ENCODE measurements at regions not wholly inside any gene's neighbourhood (a gene's known extent, or its start where the extent isn't known, plus 50 kb on each side); places are given as distances from the start of the nearest gene placed in this dataset.

DNA sequence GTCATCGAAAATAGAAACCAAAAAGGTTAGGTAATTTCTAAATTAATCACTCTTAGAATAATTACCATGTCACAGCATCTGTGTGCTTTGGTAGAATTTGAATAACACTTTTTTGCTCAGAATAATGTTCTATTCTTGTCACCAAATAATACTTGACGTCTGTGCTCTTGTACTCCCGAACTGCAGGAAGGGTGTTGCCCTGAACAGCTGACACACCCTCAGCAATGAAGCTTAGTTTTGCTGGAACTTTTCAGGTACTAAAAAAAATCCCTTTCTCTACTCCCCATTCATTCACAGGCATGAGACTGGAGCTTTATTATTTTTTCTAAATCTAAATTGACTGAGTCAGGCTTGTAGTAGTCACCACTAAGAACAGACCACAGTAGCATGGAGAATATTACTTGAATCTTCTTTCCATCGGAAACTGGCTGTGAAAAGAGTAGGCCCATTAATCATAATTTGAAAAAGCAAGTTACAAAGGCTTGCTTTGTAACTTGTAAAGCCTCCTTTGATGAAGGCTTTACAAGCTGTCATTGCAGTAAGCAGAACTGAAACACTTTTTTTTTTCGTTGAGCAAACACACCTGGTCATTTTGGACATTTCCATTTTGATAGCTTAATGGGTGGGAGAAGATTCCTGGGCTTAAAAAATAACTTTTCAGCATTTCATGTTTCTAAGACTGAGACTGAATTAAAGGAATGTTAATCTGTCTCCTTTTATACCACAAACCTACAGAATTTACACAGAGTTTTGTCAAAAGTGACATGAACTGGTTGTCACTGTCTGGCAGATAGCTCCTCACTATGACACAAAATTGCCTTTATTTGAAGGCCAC is 70.3 kb upstream of the PELI1 start:
- Histone ChIP-seq H3K36me3 (ENCODE audit: insufficient read depth) (no peaks in the 10 kb centered on the region), H3K4me3 (ENCODE audit: low read depth, low read length) (no peak overlapping the region), H3K4me1 (ENCODE audit: insufficient read depth) (no peaks in the 10 kb centered on the region), H3K27ac (ENCODE audit: low read depth) (no peak overlapping the region)
- WGBS = 51% methylated on average over 5 of the region's 5 CpGs
- no peak for DNase-seq (ENCODE audit: extremely low spot score)

DNA sequence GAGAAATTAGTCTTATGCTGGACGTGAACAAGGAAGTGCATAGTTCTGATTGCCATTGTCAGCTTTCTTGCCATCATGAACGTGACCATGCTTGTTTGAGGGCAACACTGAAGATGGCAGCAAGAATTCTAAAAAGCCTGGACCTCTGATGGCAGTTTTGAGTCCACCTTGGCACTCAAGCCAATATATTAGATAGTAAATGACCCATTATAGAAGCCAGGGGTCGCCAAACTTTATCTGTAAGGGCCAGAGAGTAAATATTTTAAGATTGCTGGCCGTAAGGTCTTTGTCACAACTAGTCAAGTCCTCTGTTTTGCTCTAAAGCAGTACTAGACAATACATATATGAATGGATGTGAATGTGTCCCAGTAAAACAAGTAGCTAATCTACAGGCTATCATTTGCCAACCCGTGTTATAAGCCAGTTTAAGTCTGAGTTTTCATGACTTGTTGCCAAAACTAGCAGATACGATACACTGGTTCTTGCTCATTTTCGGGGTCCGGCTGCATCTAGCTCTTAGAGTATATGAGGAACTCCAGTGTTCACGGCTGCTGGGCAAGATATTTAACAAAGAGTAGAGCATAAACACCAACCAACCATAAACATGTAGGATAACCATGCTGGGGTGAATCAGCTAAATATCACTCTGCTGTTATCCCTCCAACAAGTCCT is 73.1 kb upstream of the PELI1 start:
- 89% methylated on average over 9 of the region's 9 CpGs for WGBS
- Histone ChIP-seq H3K36me3 (ENCODE audit: insufficient read depth) (no peaks in the 10 kb centered on the region), H3K4me3 (ENCODE audit: low read depth, low read length) (no peak overlapping the region), H3K4me1 (ENCODE audit: insufficient read depth) (no peaks in the 10 kb centered on the region), H3K27ac (ENCODE audit: low read depth) (no peak overlapping the region)
- DNase-seq (ENCODE audit: extremely low spot score) = no peak

GRCh38 chr2:64218137-64218802 is 74.0 kb upstream of the PELI1 start:
- Histone ChIP-seq H3K4me1 (ENCODE audit: insufficient read depth) (no peaks in the 10 kb centered on the region), H3K36me3 (ENCODE audit: insufficient read depth) (no peaks in the 10 kb centered on the region), H3K4me3 (ENCODE audit: low read depth, low read length) (no peak overlapping the region), H3K27ac (ENCODE audit: low read depth) (no peak overlapping the region)
- WGBS = 81% methylated on average over 4 of the region's 4 CpGs
- DNase-seq (ENCODE audit: extremely low spot score) = no peak

DNA sequence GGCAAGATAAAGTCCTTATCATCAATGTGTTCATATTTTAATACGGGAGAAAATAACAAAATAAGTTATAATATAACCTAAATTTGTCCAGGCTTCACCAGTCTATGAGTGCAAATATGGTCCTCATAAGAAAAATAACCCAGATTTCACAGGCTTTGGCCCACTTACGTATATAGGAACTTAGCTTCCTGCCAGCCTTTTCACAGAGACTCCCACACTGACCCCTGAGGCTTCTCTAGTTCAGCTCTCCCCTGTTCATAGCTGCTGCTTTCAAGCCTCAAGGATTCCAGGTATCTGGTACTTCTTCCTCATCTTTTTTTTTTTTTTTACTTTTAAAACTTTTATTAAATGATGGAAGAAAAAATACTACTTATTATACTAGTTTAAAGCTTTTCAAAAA is 74.9 kb upstream of the PELI1 start:
- no peaks in the 10 kb centered on the region for H3K4me1 ChIP-seq (ENCODE audit: insufficient read depth)
- H3K36me3 ChIP-seq (ENCODE audit: insufficient read depth) = no peaks in the 10 kb centered on the region
- no peak overlapping the region for H3K4me3 ChIP-seq (ENCODE audit: low read depth, low read length)
- H3K27ac ChIP-seq (ENCODE audit: low read depth) = no peak overlapping the region
- 79% methylated on average over 2 of the region's 2 CpGs for WGBS
- DNase-seq (ENCODE audit: extremely low spot score) = no peak

DNA sequence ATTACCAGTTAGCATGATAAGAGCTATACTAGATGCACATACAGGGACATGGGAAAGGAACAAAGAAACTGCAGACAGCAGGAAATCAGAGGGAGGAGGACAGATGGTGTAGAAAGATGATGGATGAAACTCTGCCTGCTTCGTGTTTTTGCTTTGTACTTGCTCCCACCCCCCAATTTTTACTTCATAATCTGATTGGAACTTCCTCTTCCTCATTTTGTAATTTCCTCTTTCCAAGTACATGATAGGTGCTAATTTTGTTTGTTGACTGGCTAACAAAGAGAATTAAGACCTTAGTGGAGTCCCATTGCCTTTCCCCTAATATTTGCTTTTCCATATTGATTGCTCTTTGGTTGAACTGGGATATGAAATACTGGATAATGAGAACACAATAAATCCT is 76.0 kb upstream of the PELI1 start:
- Histone ChIP-seq H3K27ac (ENCODE audit: low read depth) (no peak overlapping the region), H3K36me3 (ENCODE audit: insufficient read depth) (no peaks in the 10 kb centered on the region), H3K4me1 (ENCODE audit: insufficient read depth) (no peaks in the 10 kb centered on the region), H3K4me3 (ENCODE audit: low read depth, low read length) (no peak overlapping the region)
- 75% methylated on average over 1 of the region's 1 CpG for WGBS
- no peak for DNase-seq (ENCODE audit: extremely low spot score)

GRCh38 chr2:64220894-64221617 is 76.8 kb upstream of the PELI1 start:
- WGBS = 46% methylated on average over 4 of the region's 4 CpGs

DNA sequence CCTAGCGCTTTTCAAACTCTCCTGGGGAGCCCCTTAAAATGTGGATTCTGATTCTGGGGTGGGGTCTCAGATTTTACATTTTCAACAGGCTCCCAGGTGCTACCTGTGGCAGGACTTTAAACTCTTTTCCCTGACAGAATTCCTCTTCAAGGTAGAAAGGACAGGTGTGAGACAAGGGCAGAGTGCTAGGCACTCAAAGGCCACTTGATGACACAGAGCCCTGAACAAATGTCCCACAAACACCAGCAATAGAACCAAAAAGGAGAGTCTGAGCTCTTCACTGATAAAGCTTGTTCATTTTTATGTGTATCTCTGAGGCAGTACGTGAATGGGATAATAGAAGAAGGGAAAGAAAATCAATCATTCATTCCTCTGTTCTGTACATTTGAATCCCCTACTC is 77.7 kb upstream of the PELI1 start:
- no peaks in the 10 kb centered on the region for H3K4me1 ChIP-seq (ENCODE audit: insufficient read depth)
- H3K4me3 ChIP-seq (ENCODE audit: low read depth, low read length) = no peak overlapping the region
- H3K27ac ChIP-seq (ENCODE audit: low read depth) = no peak overlapping the region
- DNase-seq (ENCODE audit: extremely low spot score) = no peak
- H3K36me3 ChIP-seq (ENCODE audit: insufficient read depth) = no peaks in the 10 kb centered on the region
- WGBS = 86% methylated on average over 2 of the region's 2 CpGs

More at GRCh38 chr2:64220894-64221617, 76.8 kb upstream of the PELI1 start:
- DNase-seq (ENCODE audit: extremely low spot score) = no peak
- no peak overlapping the region for H3K4me3 ChIP-seq (ENCODE audit: low read depth, low read length)
- no peaks in the 10 kb centered on the region for H3K36me3 ChIP-seq (ENCODE audit: insufficient read depth)
- H3K4me1 ChIP-seq (ENCODE audit: insufficient read depth) = no peaks in the 10 kb centered on the region
- no peak overlapping the region for H3K27ac ChIP-seq (ENCODE audit: low read depth)

- DNase-seq (ENCODE audit: extremely low spot score) = no peak
- H3K27ac ChIP-seq (ENCODE audit: low read depth) = no peak overlapping the region
- no peaks in the 10 kb centered on the region for H3K4me1 ChIP-seq (ENCODE audit: insufficient read depth)
- WGBS = 21% methylated on average over 2 of the region's 2 CpGs
- no peaks in the 10 kb centered on the region for H3K36me3 ChIP-seq (ENCODE audit: insufficient read depth)
- H3K4me3 ChIP-seq (ENCODE audit: low read depth, low read length) = no peak overlapping the region
Observed at GRCh38 chr2:64222351-64222750, 78.1 kb upstream of the PELI1 start.

- WGBS = 82% methylated on average over 3 of the region's 3 CpGs
- H3K36me3 ChIP-seq (ENCODE audit: insufficient read depth) = no peaks in the 10 kb centered on the region
- H3K27ac ChIP-seq (ENCODE audit: low read depth) = no peak overlapping the region
- no peak for DNase-seq (ENCODE audit: extremely low spot score)
- H3K4me1 ChIP-seq (ENCODE audit: insufficient read depth) = no peaks in the 10 kb centered on the region
- no peak overlapping the region for H3K4me3 ChIP-seq (ENCODE audit: low read depth, low read length)
Observed at GRCh38 chr2:64223055-64223454, 78.8 kb upstream of the PELI1 start.

DNA sequence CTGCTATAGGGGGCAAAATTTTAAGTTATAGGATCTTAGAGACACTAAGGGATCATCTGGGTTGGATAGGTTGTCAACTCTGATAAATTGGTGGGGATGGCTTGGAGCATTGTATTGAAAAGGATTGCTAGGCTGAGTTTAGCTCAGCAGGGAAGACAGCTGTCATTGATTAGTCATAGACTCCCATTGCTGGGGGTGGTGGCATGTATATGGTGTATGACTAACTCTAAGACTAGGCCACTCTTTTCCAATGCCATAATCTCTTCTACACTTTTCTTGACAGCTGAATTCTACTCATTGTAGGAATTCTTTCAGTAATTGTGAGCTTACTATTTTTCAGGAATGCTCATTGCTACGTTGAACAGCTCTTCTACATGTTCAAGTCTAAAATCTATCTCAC is 81.3 kb upstream of the PELI1 start:
- WGBS = 94% methylated on average over 1 of the region's 1 CpG
- Histone ChIP-seq H3K4me3 (ENCODE audit: low read depth, low read length) (no peak overlapping the region), H3K4me1 (ENCODE audit: insufficient read depth) (no peaks in the 10 kb centered on the region), H3K36me3 (ENCODE audit: insufficient read depth) (no peaks in the 10 kb centered on the region), H3K27ac (ENCODE audit: low read depth) (no peak overlapping the region)
- DNase-seq (ENCODE audit: extremely low spot score) = no peak

GRCh38 chr2:64226611-64227010 is 82.4 kb upstream of the PELI1 start:
- Histone ChIP-seq H3K27ac (ENCODE audit: low read depth) (no peak overlapping the region), H3K36me3 (ENCODE audit: insufficient read depth) (no peaks in the 10 kb centered on the region), H3K4me3 (ENCODE audit: low read depth, low read length) (no peak overlapping the region), H3K4me1 (ENCODE audit: insufficient read depth) (no peaks in the 10 kb centered on the region)
- no peak for DNase-seq (ENCODE audit: extremely low spot score)
- WGBS = 89% methylated on average over 5 of the region's 5 CpGs

DNA sequence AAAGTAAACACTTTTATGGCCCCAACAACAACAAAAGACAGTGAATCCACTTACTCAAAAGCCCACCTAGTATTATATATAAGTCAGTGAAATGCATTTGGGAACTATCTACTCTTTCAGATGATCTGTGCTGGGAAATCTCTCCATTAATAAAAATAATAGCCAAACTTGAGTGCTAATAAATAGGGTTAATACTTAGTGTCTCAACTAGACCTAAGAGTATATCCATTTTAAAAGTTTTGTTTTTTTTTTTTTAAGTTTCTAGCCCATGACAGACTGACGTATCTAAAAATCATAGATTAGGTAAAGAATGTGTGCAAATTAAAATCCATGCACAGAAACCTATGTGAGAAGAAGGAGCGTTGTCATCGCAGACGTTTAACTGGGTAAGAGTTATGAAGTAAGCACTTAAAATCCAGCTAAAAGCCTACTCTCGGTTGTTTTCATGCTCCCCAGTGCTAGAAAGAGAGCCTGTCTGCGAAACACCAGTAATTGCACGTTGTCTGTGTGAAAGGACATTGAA is 83.4 kb upstream of the PELI1 start:
- no peaks in the 10 kb centered on the region for H3K36me3 ChIP-seq (ENCODE audit: insufficient read depth)

DNA sequence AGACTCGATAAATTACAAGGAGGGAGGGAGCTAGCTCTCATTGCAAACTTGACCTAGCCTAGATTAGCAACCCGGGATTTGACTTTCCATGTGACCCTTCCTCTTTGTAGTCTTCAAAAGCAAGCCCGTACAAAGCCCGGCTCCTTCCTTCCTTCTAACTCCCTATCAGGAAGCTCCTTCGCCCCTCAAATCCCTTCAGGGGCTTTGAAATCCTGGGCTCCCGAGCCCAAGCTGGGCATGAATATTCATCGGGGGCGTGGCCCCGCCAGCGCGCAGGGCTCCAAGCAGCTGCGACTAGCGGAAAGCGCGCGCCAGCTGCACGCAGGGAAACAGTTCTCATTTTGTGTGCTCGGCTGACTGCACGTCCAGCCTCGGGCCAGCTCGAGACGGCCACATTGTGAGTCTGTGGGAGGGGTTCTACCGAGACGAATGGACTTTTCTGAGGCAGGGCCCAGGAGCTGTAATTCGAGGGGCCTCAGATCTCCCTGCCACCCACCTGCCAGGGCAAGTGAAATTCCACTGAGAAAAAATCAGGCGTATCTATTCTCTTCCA is 84.0 kb upstream of the PELI1 start:
- peak; percentile 76 for DNase-seq (ENCODE audit: extremely low spot score)
- under 1% methylated on average over 26 of the region's 26 CpGs for WGBS
- peak overlapping the region; percentile 55 for H3K27ac ChIP-seq (ENCODE audit: low read depth)

More for the DNA sequence above, 83.4 kb upstream of the PELI1 start:
- Histone ChIP-seq H3K27ac (ENCODE audit: low read depth) (no peak overlapping the region), H3K4me1 (ENCODE audit: insufficient read depth) (no peaks in the 10 kb centered on the region), H3K4me3 (ENCODE audit: low read depth, low read length) (peak overlapping the region; percentile 38)
- WGBS = 17% methylated on average over 7 of the region's 7 CpGs
- DNase-seq (ENCODE audit: extremely low spot score) = no peak

More for the DNA sequence above, 84.0 kb upstream of the PELI1 start:
- Histone ChIP-seq H3K4me3 (ENCODE audit: low read depth, low read length) (peak overlapping the region; percentile 38), H3K36me3 (ENCODE audit: insufficient read depth) (no peaks in the 10 kb centered on the region), H3K4me1 (ENCODE audit: insufficient read depth) (no peaks in the 10 kb centered on the region)
